ENCODE measurements at regions not wholly inside any gene's neighbourhood (a gene's known extent, or its start where the extent isn't known, plus 50 kb on each side); places are given as distances from the start of the nearest gene placed in this dataset.

DNA sequence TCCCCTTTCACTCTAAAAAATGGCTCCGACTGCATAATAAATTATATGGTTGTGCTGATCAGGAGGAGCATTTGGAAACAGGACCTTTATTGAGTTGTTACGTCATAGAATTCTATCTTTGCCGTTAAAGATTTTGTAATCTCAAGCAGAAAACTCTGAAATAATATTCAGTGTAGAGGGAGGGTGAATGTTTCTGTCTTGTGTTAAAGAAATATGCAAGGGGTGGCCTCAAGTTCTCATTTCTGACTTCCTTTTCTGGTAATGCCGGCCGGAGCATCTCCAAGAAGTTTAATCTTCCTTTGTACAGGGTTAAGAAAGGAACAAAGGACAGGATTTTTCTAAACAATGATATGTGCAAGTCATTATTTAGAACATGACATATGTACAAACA, 165.1 kb downstream of the SLC38A4 start:
- H3K4me1 ChIP-seq (ENCODE audit: insufficient read depth, low read length, severe bottlenecking): no peaks in the 10 kb centered on the region
- no peak overlapping the region for H2AFZ ChIP-seq (ENCODE audit: low read length)
- H3K9me2 ChIP-seq (ENCODE audit: low read depth, low read length): no peaks in the 10 kb centered on the region
- H3K79me2 ChIP-seq (ENCODE audit: insufficient read depth, low read length): no peaks in the 10 kb centered on the region
- no peaks in the 10 kb centered on the region for H4K20me1 ChIP-seq (ENCODE audit: insufficient read depth, low read length)
- no peaks in the 10 kb centered on the region for H3K36me3 ChIP-seq (ENCODE audit: insufficient read depth, low read length)
- no peak overlapping the region for H3K9ac ChIP-seq (ENCODE audit: low read length)
- H3K4me2 ChIP-seq (ENCODE audit: low read length): no peak overlapping the region
- no peak for TF ChIP-seq CTCF (IDR thresholded peaks at IDR 0.05; ENCODE audit: low read length)
- TF ChIP-seq EZH2 (IDR thresholded peaks at IDR 0.05; ENCODE audit: borderline replicate concordance, low read length): no peak
- H3F3A ChIP-seq (ENCODE audit: insufficient read depth, low read length): no peaks in the 10 kb centered on the region
- no peak overlapping the region for H3K27ac ChIP-seq (ENCODE audit: low read depth, low read length, poor library complexity, severe bottlenecking)
- H3K4me3 ChIP-seq (ENCODE audit: low read depth, low read length, poor library complexity, severe bottlenecking): no peak overlapping the region
- H3K27me3 ChIP-seq (ENCODE audit: insufficient read depth, low read length): no peaks in the 10 kb centered on the region
- no peaks in the 10 kb centered on the region for H3K9me3 ChIP-seq (ENCODE audit: low read length)

DNA sequence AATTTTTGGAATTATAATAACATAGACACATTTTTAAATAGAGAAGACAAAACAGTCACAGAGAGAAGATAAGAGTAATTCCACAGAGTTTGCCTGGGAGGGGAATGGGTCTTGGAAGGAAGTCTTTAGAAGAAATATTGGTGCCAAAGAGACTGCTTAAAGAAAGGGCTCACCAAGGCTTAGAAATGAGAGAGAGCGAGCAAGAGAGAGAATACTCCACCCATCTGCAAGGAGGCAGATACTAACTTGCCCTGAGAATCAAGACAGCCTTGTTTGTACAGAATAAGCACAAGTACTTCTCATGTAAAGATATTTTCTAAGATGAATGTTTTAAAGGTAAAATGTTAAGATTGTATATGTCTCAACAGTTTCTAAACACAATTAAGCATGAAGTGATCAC, 165.5 kb downstream of the SLC38A4 start:
- Histone ChIP-seq H3K27ac (ENCODE audit: low read depth, low read length, poor library complexity, severe bottlenecking) (no peak overlapping the region), H3K4me1 (ENCODE audit: insufficient read depth, low read length, severe bottlenecking) (no peaks in the 10 kb centered on the region), H3K79me2 (ENCODE audit: insufficient read depth, low read length) (no peaks in the 10 kb centered on the region), H3K4me2 (ENCODE audit: low read length) (no peak overlapping the region), H3K9me2 (ENCODE audit: low read depth, low read length) (no peaks in the 10 kb centered on the region), H4K20me1 (ENCODE audit: insufficient read depth, low read length) (no peaks in the 10 kb centered on the region), H3K36me3 (ENCODE audit: insufficient read depth, low read length) (no peaks in the 10 kb centered on the region), H3K27me3 (ENCODE audit: insufficient read depth, low read length) (no peaks in the 10 kb centered on the region), H2AFZ (ENCODE audit: low read length) (no peak overlapping the region), H3F3A (ENCODE audit: insufficient read depth, low read length) (no peaks in the 10 kb centered on the region), H3K9ac (ENCODE audit: low read length) (no peak overlapping the region), H3K4me3 (ENCODE audit: low read depth, low read length, poor library complexity, severe bottlenecking) (no peak overlapping the region), H3K9me3 (ENCODE audit: low read length) (no peaks in the 10 kb centered on the region)
- TF ChIP-seq CTCF (IDR thresholded peaks at IDR 0.05; ENCODE audit: low read length) (no peak), EZH2 (IDR thresholded peaks at IDR 0.05; ENCODE audit: borderline replicate concordance, low read length) (no peak)

DNA sequence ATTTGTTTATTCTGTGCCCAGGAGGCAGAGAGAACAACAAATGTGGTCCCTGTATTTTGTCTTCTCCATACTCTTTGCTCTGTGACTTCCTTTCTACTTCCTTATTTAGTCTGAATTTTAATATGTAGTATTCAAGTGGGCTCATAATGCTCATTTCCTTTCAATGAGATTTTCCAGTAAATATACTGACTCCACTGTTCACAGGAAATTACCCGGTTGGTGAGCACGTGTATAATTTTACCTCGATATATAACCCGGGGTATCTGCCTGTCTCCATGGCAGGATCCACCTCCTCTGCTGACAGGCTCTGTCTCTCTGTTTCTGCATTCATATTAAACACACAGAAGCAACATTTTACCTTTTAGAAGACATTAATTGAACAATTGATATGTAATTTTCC, 166.0 kb downstream of the SLC38A4 start:
- H3K36me3 ChIP-seq (ENCODE audit: insufficient read depth, low read length): no peaks in the 10 kb centered on the region
- no peaks in the 10 kb centered on the region for H3K27me3 ChIP-seq (ENCODE audit: insufficient read depth, low read length)
- H3K27ac ChIP-seq (ENCODE audit: low read depth, low read length, poor library complexity, severe bottlenecking): no peak overlapping the region
- H3K9me2 ChIP-seq (ENCODE audit: low read depth, low read length): no peaks in the 10 kb centered on the region
- no peak overlapping the region for H3K4me3 ChIP-seq (ENCODE audit: low read depth, low read length, poor library complexity, severe bottlenecking)
- H2AFZ ChIP-seq (ENCODE audit: low read length): no peak overlapping the region
- H3K79me2 ChIP-seq (ENCODE audit: insufficient read depth, low read length): no peaks in the 10 kb centered on the region
- no peak overlapping the region for H3K9ac ChIP-seq (ENCODE audit: low read length)
- H4K20me1 ChIP-seq (ENCODE audit: insufficient read depth, low read length): no peaks in the 10 kb centered on the region
- TF ChIP-seq CTCF (IDR thresholded peaks at IDR 0.05; ENCODE audit: low read length) (no peak), EZH2 (IDR thresholded peaks at IDR 0.05; ENCODE audit: borderline replicate concordance, low read length) (no peak)
- H3K4me2 ChIP-seq (ENCODE audit: low read length): no peak overlapping the region
- no peaks in the 10 kb centered on the region for H3K9me3 ChIP-seq (ENCODE audit: low read length)
- no peaks in the 10 kb centered on the region for H3F3A ChIP-seq (ENCODE audit: insufficient read depth, low read length)
- H3K4me1 ChIP-seq (ENCODE audit: insufficient read depth, low read length, severe bottlenecking): no peaks in the 10 kb centered on the region
